ENCODE measurements at regions not wholly inside any gene's neighbourhood (a gene's known extent, or its start where the extent isn't known, plus 50 kb on each side); places are given as distances from the start of the nearest gene placed in this dataset.

DNA sequence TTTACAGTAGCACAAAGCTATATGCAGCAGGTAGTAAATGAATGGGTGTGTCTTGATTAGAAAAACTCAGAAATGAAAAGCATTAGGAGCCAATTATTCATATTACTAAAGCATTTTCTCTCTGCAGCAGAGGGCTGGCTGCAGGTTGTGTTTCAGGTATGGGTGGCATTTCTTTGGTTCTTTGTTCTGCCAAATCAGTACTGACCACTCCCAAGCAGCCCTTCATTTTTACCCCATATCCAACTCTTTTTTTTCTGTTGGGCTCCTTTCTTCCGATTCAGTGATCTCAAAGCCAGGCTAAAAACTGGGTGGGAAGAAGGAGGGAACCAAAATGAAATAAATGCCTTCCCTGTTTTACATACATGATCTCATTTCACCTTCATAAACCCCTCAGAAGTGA lies 162.3 kb downstream of the SPRY1 start:
- Histone ChIP-seq H3K27ac (no peak overlapping the region), H3K4me3 (no peak overlapping the region)

DNA sequence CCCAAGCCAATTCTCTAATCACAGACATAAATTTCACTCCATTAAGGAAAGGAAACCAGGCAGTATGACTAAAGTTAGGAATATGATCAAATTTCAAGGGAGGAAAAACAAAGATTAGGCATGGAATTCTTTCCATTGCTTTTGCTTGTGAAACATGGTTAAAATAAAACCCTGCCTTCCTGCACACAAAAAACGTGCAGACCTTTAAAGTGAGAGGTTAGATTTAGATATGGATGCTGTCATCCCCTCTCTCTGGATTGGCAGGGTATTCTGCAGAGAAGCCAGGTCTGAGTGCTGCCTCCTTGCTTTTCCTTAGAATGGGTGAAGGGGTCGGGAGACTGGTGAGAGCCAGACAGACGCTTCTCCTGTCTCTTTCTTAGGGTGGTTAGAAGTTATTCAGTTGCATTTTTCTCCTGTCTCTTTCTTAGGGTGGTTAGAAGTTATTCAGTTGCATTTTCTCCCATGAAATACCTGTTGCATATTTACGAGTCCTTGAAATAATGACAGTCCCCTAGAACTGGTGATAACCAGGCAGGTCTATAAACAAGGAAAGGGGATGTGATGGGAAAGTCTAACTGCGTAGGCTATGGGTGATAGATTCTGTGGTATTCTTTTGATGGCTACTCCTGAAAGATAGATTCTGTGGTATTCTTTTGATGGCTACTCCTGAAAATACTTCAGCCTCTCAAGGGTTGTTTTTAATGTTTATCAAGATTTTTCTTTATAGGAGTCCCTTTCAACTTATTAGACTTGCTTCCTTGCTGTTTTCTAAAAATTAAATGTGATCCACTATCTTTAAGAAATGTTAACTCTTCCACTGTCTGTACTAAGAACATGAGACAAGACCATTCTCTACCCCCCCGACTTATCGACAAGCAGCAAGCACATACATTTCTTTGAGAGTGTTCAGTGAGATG lies 163.6 kb downstream of the SPRY1 start:
- Histone ChIP-seq H3K4me3 (no peak overlapping the region), H3K27ac (no peak overlapping the region)

DNA sequence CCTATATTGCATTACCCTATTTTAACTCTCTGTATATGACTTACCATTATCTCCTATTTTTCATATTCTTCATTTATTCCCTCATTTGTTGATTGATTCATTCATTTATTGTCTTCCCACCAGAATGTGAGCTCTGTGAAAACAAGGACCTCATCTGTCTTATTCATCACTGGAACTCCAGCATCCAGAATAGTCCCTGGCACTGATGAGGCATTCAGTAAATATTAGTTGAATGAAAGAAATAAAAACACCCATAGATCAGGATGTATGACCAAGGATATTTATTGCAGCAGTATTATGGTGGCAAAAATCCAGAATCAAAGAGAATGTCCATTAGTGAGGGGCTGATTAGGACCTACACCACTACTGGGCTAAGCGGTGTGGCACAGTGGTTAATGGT lies 164.9 kb downstream of the SPRY1 start:
- Histone ChIP-seq H3K4me3 (no peak overlapping the region), H3K27ac (no peak overlapping the region)

DNA sequence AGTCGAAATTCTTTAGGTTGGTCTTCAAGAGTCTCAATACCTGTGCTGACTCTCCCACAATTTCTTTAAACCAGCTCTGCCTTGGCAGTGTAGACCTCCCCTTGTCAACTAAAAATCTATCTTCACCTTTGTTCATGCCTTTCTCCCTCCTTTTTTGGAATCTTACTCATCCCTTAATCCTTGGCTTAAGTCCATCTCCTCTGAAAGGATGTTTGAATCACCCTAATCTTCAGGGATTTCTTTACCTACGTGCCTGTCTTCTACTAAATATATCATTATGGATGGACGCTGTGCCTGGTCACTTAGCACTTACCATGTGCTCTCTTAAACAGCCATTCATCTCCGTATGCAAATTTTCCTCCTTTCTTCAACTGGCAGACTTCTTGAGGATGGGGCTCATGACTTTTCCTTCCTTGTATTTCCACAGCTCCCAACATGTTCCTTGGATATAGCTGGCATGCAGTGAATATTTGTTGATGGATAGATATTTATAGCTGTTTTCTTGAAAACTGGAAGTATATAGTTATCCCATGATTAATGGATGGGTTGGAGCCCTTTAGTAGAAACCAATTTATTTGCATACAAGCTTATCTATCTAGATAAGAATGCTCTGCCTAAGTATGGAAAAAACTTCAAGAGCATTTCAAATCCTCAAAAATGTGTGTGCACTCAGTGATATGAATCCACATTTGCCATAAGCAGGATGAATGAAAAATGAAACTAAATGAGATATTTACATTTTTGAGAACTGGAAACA lies 166.6 kb downstream of the SPRY1 start:
- no peak overlapping the region for H3K4me3 ChIP-seq
- H3K27ac ChIP-seq, result no peak overlapping the region

GRCh38 chr4:123564758-123565346 lies 168.3 kb downstream of the SPRY1 start:
- Histone ChIP-seq H3K4me3 (no peak overlapping the region), H3K27ac (no peak overlapping the region)

GRCh38 chr4:123568936-123569335 lies 172.3 kb downstream of the SPRY1 start:
- no peak overlapping the region for H3K27ac ChIP-seq
- no peak overlapping the region for H3K4me3 ChIP-seq

- Histone ChIP-seq H3K27ac (no peak overlapping the region), H3K4me3 (no peak overlapping the region)
Measured at GRCh38 chr4:123569541-123569940, 172.9 kb downstream of the SPRY1 start.

DNA sequence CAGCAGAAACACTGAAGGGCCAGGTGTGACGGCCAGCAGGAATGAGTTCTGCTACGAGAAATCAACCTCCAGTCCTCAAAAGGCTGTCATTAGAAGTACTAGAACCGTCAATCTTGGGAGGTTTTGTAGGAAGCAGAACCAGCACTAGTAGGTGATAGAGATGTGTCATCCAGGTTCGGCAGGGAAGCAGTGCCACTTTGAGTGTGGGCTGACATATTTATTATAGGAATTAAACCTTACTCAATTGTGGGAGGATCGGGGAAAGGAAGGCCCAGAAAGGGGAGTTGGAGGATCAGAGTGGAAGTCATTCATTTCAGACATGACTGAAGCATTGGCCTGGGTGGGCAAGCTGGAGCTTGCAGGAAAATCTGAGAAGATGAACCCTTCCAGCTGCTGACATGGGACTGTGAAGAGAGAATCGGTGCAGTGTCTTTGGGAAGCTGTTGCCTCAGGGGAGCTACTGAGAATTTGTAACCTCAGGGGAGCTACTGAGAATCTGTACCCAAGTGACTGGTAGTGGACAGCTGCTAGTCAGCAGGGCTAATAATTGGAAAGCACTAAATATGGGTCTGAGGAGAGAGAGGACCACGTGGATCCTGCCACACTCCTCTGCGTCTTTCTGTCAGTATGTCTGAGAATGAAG lies 177.4 kb downstream of the SPRY1 start:
- no peak overlapping the region for H3K4me3 ChIP-seq
- H3K27ac ChIP-seq, result no peak overlapping the region

DNA sequence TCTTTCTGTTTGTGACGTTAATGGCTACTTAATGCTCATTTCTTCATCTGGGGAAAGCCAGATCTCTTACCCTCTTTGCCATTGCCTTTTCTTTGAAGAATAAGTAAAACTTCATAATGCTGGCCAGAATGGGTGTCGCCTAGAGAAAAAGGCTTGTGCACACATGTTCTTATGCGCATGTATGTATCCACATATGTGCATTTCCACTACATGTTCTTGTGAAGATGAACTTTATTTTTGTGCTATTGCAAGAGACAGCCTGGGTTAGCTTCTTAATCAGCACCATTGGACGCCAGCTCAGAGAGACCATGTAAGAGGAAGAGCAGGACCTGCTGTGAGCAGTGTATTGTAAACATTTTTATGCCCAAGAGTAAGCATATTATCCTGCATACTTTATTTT lies 178.7 kb downstream of the SPRY1 start:
- no peak overlapping the region for H3K4me3 ChIP-seq
- no peak overlapping the region for H3K27ac ChIP-seq

GRCh38 chr4:123577225-123577906 lies 180.8 kb downstream of the SPRY1 start:
- H3K27ac ChIP-seq, result peak overlapping the region in 3 of 21 experiments; percentile 28 to 44 (median 43)
- H3K4me3 ChIP-seq, result no peak overlapping the region

DNA sequence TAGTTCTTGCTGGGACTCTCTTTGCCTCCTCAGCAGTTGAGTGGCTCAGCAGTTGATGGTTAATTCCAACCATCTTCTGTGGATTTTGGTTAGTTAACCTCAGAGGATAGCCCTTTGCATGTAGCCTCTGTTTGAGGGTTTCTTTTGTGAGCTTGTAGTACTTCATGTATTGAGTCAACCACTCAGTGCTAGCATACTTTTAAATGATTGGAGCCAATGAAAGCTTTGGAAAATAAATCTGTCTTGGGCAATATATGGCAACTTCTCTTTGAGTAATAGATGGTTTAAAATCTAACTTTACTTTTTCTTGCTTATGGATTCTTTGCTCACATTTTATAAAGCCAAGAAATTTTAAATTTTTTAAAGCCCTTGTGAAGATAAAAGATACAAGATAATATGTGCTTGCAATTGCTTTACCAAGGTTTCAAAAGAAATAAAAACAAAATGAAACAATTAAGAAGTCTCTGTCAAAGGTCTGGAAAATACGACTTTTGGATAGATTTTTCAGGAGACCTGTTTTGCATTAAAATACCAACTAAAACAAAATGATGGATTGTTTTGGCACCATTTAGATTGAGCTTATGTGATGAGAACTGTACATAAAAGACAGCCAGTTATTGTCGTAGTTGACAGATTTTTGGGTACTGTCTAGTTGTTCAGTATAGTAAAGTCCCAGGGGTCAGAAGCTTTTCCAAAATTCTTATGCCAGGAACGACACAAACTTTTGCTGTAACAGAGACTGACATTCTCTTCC lies 181.9 kb downstream of the SPRY1 start:
- no peak overlapping the region for H3K4me3 ChIP-seq
- peak overlapping the region in 2 of 21 experiments; percentile 43 to 44 for H3K27ac ChIP-seq

DNA sequence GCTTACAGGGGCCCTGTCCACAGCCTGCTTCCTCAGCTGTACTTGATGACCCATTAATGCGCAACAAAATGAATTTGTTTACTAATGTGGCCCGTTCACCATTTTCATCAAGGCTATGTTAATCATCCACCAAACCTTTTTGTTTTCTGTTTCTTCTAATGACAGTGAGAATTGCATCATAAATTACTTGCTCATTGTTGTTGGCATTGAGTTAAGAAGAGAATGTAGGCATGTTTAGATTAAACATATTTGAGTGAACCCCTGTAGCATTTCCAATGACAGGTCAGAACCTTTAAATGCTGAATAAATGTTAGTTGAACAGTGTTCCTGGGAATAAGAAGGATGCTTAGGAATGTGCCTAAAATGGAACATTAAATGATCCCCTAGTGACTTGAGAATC lies 183.4 kb downstream of the SPRY1 start:
- no peak overlapping the region for H3K4me3 ChIP-seq
- H3K27ac ChIP-seq, result no peak overlapping the region

GRCh38 chr4:123580981-123581664 lies 184.5 kb downstream of the SPRY1 start:
- H3K27ac ChIP-seq, result no peak overlapping the region
- H3K4me3 ChIP-seq, result no peak overlapping the region

DNA sequence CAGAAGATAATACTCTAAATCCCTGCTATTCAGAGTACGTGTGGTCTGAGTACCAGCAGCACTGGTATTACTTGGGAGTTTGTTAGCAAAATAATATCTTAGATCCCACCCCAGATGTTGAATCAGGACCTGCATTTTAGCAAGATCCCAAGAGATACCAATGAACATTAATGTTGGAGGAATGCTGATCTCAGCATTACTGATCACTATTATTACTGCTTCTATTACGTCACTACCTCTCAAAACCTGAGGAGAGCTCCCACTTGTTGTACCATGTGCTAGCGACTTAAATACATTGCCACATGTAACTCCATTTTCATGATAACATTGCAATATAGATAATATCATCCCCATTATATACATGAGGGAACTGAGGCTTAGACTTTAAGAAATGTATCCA lies 185.2 kb downstream of the SPRY1 start:
- no peak overlapping the region for H3K4me3 ChIP-seq
- H3K27ac ChIP-seq, result no peak overlapping the region

DNA sequence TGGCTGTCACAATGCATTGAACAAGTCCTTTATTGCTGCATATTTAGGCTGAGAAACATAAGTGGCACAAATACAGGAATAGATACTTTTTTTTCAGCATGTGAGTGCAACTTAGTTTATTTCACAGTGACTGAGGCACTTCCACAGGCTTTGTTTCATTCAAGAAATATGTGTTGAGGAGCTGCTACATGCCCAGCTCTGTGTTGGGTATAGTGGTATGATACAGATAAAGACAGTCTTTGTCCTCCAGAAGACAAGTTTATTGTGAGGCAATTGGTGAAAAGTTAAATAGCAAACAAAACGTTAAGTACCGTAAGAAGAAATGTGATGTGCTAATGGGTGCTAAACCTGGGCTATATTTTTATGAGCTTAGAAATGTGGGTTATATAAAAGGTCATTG lies 186.4 kb downstream of the SPRY1 start:
- Histone ChIP-seq H3K27ac (no peak overlapping the region), H3K4me3 (no peak overlapping the region)

GRCh38 chr4:123585111-123585510 lies 188.5 kb downstream of the SPRY1 start:
- H3K4me3 ChIP-seq, result no peak overlapping the region

GRCh38 chr4:123587983-123588494 lies 191.4 kb downstream of the SPRY1 start:
- Histone ChIP-seq H3K27ac (peak overlapping the region in 17 of 21 experiments; percentile 5 to 78 (median 54)), H3K4me3 (no peak overlapping the region)

More at GRCh38 chr4:123585111-123585510, 188.5 kb downstream of the SPRY1 start:
- no peak overlapping the region for H3K27ac ChIP-seq

DNA sequence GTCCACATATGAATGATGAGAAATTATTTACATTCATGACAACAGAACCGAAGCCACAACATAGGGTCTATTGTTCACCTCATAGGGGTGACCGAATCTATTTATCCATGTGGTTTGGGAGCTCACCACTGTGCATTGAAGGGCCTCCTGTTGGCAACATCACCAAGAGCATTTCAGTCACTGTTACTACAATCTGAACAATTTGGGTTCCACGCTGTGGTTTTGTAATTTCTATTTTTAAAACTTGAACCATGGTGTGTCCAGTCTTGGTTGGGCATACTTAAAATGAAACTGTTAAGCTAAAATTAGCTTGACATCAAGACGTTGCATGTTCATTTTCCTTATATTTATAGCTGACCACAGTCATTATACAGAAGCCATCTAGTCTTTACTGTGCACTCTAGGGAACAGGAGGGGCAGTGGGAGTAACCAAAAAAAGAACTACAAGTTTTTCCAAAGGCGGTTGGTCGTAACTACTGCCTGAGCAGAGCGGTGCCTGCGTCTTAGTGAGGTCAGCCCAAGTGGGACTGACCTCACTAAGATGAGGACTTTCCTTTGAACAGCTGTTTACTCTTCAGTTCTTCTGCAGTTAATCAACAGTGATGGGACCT lies 192.1 kb downstream of the SPRY1 start:
- no peak overlapping the region for H3K4me3 ChIP-seq
- peak overlapping the region in 16 of 21 experiments; percentile 16 to 78 (median 55) for H3K27ac ChIP-seq

All from skin epidermis (tissue), 12 donors.